GM18508 (cell line): ENCODE measurements at regions not wholly inside any gene's neighbourhood (a gene's known extent, or its start where the extent isn't known, plus 50 kb on each side); places are given as distances from the start of the nearest gene placed in this dataset.
A peak's percentile ranks its signal among the peaks of the same experiment; 100 is the strongest.

Experiments used
- ATAC-seq: cut with Tn5 transposase; IDR thresholded peaks from one replicate; pipeline ENCODE4 v1.9.1; 2021; ENCODE audit warnings: moderate number of reproducible peaks; ENCODE audit not compliant: insufficient read depth, unreplicated experiment

- no peak for ATAC-seq
Observed at GRCh38 chr18:67381608-67382150, 134.8 kb downstream of the DSEL start.

DNA sequence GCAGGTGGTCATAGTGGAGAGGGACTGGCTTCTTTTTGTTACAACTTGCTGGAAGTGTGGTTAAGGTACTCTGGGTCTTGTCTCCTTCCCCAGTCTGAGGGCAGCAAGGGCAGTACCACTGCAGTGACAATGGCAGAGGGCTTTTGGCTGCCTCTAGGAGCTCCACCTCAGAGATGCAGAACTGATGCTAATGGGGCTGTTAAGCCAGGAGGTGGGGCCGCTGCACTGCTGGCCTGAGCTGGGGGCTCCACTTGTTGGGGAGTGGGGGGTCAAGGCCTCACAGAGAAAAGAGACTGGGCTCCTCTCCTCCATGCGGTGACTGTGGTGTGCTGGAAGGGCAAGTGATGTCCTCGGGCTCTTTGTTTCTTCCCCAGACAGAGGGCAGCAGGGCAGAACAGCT, 135.7 kb downstream of the DSEL start:
- ATAC-seq: no peak

GRCh38 chr18:67379981-67380380, 136.5 kb downstream of the DSEL start:
- ATAC-seq: no peak

DNA sequence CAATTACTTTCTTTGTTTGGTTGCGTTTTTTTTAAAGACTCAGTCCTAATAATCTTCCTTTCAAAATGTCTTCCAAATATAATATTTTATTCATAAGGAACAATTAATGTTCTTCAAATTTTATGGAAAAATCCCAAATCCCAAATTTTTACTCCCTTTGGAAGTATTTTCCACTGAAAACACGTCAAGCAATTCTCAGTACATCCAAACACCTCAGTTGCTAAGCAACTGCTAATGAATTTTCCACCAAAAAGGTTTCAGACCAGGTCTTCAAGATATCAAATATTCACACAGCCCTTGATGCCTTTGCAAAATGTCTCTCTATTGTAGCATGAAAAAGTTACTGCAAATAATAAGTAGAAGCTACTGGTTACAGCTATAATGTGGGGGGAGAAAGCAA, 140.1 kb downstream of the DSEL start:
- ATAC-seq: no peak

DNA sequence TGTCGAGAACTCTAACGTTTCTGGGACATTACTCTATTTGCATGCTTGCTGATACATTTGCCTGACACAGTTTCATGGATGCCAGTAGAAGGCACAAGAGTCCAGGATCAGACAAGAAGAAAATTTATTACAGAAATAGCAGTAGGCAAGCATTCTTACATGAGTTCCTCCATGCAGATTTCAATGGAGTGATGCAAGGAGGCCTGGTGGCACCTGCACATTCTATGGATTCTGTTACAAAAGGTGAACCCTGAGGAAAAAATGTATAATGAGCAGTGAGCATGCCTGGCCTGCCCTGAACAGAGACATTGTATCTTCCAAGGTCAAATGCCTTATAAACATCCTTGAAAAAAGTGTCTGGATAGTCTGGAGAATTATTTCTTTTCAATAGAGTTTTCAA, 142.9 kb downstream of the DSEL start:
- ATAC-seq: no peak

GRCh38 chr18:67367540-67367939, 149.0 kb downstream of the DSEL start:
- ATAC-seq: no peak

DNA sequence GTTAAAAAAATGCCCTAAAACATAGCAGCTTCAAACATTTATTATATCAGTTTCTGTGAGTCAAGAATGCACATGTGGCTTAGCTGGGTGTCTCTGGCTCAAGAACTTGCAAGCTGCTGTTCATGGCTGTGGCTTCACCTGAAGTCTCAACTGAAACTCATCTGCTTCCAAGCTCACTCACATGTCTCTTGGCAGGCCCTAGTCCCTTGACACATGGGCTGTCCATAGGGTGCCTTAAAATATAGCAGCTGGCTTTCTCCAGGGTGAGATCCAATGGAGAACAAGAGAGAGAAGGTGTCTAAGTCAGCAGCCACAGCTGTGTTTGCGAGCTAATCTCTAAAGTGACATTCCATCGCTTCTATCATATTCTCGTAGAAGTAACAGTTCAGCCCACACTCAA, 152.8 kb downstream of the DSEL start:
- ATAC-seq: no peak

DNA sequence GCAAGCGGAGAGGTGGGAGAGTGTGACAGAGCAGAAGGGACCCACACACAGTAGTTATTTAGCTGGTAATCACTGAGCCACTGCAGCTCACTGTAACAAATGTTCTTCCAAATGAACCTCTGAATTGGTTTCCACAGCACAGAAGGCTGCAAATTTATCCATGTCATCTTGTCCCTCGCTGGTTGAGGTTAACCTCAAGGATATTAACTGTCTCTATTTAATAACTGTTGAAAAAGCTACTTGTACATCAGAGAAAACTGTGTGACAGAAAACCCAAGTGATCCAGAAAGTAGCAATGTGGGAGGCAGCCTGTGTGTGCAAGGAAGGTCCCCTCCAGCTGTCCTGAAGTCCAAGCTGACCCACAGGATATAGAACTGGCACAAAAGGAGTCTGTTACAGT, 153.6 kb downstream of the DSEL start:
- no peak for ATAC-seq

DNA sequence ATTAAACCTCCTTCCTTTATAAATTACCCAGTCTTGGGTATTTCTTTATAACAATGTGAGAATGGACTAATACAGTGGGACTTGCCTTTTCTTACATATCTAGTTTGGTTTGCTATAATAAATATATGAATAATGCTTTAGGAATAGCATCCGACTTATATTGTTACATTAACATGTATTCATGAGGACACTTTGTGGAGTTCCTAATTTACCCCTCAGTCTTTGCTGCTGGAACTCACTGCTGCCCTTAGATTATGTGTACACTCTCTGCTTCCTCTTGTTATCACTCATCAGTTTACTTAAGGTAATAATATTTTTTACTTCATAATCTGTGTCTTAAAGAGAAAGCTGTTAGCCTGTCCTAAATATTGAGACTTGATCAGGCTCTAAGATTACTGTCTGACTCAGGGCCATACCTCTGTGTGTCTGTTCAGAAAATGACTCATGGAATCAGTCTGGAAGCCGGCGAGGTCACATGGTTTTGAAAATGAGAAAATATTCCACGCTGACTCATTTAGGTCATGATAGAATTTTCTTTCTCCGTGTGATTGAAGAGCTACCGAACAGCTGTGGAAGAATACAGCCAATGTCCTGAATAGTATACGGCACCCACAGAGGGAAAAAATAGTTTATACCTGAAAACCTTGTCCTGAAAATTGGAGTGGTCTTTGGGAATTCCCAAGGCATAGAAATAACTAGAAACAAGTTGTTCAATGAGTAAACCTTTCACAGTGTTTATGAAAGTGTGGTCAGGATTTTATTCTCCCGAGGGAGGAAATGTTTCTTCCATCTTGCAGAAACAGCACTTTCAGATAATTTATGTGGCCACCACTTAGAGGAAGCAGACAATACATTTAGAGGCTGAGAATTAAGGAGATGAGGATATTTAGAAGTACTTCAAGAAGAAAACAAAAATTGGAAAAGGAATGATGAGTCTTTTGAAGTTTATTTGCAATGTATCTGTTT, 156.4 kb downstream of the DSEL start:
- peak; percentile 93 for ATAC-seq

DNA sequence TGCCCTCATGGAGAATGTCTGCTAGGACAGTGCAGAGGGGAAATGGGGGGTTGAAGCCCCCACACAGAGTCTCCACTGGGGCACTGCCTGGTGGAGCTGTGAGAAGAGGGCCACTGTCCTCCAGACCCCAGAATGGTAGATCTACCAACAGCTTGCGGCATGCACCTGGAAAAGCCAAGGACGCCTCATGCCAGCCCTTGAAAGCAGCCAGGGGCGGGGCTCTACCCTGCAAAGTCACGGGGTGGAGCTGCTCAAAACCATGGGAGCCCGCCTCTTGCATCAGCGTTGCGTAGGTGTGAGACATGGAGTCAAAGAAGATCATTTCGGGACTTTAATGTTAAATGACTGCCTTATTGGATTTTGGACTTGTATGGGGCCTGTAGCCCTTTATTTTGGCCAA, 157.6 kb downstream of the DSEL start:
- ATAC-seq: no peak

- no peak for ATAC-seq
Observed at GRCh38 chr18:67354692-67355091, 161.8 kb downstream of the DSEL start.

DNA sequence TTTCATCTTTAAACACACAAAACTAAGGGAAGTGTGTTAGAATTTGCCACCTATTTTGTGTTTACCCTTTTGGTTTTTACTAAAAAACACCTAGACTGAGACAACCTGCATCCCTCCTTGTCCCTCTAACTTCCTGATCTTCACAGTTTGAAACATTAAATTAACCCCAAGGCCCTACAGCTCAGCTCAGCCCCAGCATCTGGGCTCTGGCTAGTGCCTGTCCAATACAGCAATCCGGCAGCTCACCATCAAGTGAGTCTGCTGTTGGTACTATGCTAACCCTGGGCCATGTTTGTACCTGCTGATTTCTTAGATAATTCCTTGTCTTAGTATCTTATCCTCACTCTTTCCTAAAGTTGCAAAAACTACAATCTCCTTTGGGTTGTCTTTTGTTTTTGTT, 162.4 kb downstream of the DSEL start:
- ATAC-seq: no peak

- ATAC-seq: no peak
Observed at GRCh38 chr18:67347438-67347837, 169.1 kb downstream of the DSEL start.

GRCh38 chr18:67342159-67342558, 174.4 kb downstream of the DSEL start:
- no peak for ATAC-seq

DNA sequence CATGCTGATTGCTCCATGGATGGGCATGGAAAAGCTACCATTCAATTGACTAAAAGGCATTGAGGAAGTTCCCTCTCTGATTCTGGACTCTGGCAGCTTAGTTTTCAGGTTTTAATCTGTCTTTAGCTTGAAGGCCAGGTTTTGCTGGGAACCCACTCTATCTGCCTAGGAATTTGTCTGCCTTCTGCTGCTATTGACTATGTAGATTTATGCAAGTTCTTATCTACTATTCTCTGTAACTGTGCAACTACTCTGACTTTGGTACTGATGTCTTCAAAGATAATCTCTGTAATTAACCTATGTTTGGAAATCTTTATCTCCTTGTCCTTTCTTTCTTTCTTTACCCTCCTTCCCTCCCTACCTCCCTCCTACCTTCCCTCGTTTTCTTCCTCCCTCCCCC, 178.8 kb downstream of the DSEL start:
- ATAC-seq: no peak

DNA sequence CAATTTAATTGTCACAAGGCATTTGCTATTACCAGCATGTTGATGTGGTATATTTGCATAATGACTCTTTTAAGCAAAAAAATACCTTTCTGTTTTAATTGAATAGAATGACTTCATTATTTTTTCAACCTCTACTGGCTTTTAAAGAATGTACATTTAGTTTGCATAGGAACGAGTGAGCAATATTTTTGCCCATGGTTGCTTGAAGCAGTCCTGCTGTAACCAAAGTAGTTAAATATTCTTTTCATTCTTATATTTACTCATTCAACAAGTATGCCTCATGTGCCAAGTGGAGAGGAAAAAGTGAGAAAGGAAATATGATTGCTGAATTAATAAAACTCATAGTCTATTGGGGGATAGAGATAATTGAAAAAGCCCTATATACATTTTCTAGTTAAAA, 184.7 kb downstream of the DSEL start:
- no peak for ATAC-seq

GRCh38 chr18:67319109-67319508, 197.4 kb downstream of the DSEL start:
- no peak for ATAC-seq

DNA sequence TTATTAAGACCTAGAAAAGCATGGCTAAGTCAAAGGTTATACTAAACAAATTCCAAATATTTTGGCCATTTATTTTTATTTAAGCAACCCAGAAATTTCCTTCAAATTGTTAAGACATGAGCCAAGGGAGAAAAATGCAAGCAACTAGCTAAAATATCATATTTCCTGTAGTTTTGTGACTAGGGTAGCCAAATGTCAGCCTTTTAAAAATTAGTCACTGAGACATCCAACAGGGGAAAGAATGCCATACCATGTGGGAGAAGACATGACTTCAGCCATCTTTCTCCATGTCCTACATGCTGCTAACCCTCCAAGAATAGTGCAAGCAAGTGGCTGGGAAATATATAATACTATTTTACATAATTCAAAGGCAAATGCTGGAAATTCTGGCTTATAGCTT, 197.9 kb downstream of the DSEL start:
- no peak for ATAC-seq

DNA sequence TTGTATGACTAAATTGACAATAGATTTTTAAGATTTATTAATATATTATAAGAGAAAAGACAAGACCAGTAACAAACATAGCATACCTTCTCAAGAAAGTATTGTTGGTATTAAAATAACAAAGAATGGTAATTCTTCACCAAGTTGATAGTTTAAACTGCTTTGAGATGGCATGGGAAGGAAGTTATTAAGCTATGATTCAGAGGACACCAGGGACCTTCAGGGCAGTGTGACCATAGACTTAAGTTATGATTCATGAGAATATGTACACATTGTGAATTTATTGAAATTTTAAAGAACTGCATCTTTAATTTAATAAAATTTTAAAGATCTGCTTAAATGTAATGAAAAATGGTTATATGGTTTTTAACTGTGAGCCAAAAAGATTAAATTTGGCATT, 205.7 kb downstream of the DSEL start:
- ATAC-seq: no peak

- no peak for ATAC-seq
Observed at GRCh38 chr18:67308819-67309218, 207.7 kb downstream of the DSEL start.

DNA sequence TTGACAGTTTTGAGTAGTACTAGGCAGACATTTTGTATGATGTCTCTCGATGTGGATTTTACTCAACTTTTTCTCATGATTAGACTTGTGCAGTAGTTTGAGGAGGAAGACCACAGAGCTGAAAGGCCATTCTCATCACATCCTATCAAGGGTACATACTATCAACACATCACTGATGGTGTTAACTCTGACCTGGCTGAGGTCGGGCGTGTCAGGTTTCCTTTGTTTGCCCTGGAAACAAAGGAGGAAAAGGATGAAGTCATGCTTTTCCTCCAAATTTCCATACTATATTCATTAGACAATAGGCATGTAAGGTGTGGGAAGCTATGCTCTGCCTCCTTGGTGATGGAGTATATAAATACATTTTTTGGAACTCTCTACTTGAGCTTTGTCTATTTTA, 211.1 kb downstream of the DSEL start:
- no peak for ATAC-seq

GRCh38 chr18:67302043-67302442, 214.5 kb downstream of the DSEL start:
- ATAC-seq: no peak
